Stimulated activated CD4-positive, alpha-beta T cell treated with anti-CD3 and anti-CD28 coated beads, Interleukin-12 subunit alpha, Interleukin-12 subunit beta, amount 100 ng/mL, for 48 hours (primary cell): ENCODE measurements at regions not wholly inside any gene's neighbourhood (a gene's known extent, or its start where the extent isn't known, plus 50 kb on each side); places are given as distances from the start of the nearest gene placed in this dataset.

Source experiments
- DNase-seq, 3 donors: peaks; one replicate each; pipeline ENCODE4 v3.0.0-alpha.2; 2020; ENCODE audit warnings: low read depth in 2 of 3, low spot score in 1 of 3

GRCh38 chr13:72456486-72456885, 270.9 kb downstream of the MZT1 start:
- DNase-seq, result no peak

GRCh38 chr13:72453161-72453560, 274.3 kb downstream of the MZT1 start:
- no peak for DNase-seq

- DNase-seq, result no peak
Measured at GRCh38 chr13:72448082-72448481, 279.3 kb downstream of the MZT1 start.

GRCh38 chr13:72444999-72445398, 282.4 kb downstream of the MZT1 start:
- no peak for DNase-seq

- DNase-seq, result no peak
Measured at GRCh38 chr13:72437458-72437857, 290.0 kb downstream of the MZT1 start.

GRCh38 chr13:72435251-72435650, 292.2 kb downstream of the MZT1 start:
- no peak for DNase-seq

- DNase-seq, result no peak
Measured at GRCh38 chr13:72431981-72432682, 295.3 kb downstream of the MZT1 start.

GRCh38 chr13:72430923-72431322, 296.5 kb downstream of the MZT1 start:
- DNase-seq, result no peak

GRCh38 chr13:72427757-72428528, 299.5 kb downstream of the MZT1 start:
- no peak for DNase-seq

GRCh38 chr13:72424059-72424458, 303.4 kb downstream of the MZT1 start:
- no peak for DNase-seq

- DNase-seq, result no peak
Measured at GRCh38 chr13:72415817-72416216, 311.6 kb downstream of the MZT1 start.

- no peak for DNase-seq
Measured at GRCh38 chr13:72412481-72412880, 314.9 kb downstream of the MZT1 start.

- no peak for DNase-seq
Measured at GRCh38 chr13:72405441-72405840, 322.0 kb downstream of the MZT1 start.

GRCh38 chr13:72403396-72404010, 323.9 kb downstream of the MZT1 start:
- no peak for DNase-seq

GRCh38 chr13:72400856-72401255, 326.6 kb downstream of the MZT1 start:
- DNase-seq, result no peak

GRCh38 chr13:72399351-72399750, 328.1 kb downstream of the MZT1 start:
- DNase-seq, result no peak

- DNase-seq, result no peak
Measured at GRCh38 chr13:72397265-72397664, 330.2 kb downstream of the MZT1 start.

GRCh38 chr13:72390909-72391308, 336.5 kb downstream of the MZT1 start:
- DNase-seq, result no peak

- DNase-seq, result no peak
Measured at GRCh38 chr13:72386138-72386684, 341.2 kb downstream of the MZT1 start.

- DNase-seq, result no peak
Measured at GRCh38 chr13:72384879-72385278, 342.6 kb downstream of the MZT1 start.

- no peak for DNase-seq
Measured at GRCh38 chr13:72384186-72384823, 343.1 kb downstream of the MZT1 start.
